ENCODE measurements at regions not wholly inside any gene's neighbourhood (a gene's known extent, or its start where the extent isn't known, plus 50 kb on each side); places are given as distances from the start of the nearest gene placed in this dataset.
A peak's percentile ranks its signal among the peaks of the same experiment; 100 is the strongest.

- no peak overlapping the region for H3K27ac ChIP-seq
- TF ChIP-seq CTCF (conservative IDR thresholded peaks at IDR 0.05) (no peak), ZFX (IDR thresholded peaks at IDR 0.05) (no peak)
Observed at GRCh38 chr2:4168834-4169233, 465.5 kb downstream of the DCDC2C start.

DNA sequence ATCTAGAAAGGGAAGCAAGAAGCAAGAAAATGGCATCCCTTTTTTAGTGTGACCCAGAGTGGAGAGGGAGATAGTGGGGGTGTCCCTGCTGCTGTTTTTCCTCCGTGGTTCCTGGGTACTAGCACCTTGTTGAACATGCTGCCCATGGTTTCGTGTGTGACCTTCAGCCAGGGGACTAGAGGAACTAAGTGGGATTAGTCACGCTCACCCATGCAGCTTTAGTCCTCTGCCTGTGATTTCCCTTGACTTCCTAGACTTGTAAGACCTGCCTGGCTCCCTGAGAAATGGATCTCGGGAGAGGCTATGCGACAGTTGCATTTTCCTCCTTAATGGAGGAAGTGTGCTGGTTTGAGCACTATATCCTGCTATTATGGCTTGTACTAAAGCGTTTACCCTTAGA is 471.4 kb downstream of the DCDC2C start:
- H3K27ac ChIP-seq = no peak overlapping the region
- TF ChIP-seq ZFX (IDR thresholded peaks at IDR 0.05) (no peak), CTCF (conservative IDR thresholded peaks at IDR 0.05) (no peak)

GRCh38 chr2:4175343-4175742 is 472.0 kb downstream of the DCDC2C start:
- peak; percentile 33 for TF ChIP-seq CTCF (conservative IDR thresholded peaks at IDR 0.05)
- no peak for TF ChIP-seq ZFX (IDR thresholded peaks at IDR 0.05)
- no peak overlapping the region for H3K27ac ChIP-seq

DNA sequence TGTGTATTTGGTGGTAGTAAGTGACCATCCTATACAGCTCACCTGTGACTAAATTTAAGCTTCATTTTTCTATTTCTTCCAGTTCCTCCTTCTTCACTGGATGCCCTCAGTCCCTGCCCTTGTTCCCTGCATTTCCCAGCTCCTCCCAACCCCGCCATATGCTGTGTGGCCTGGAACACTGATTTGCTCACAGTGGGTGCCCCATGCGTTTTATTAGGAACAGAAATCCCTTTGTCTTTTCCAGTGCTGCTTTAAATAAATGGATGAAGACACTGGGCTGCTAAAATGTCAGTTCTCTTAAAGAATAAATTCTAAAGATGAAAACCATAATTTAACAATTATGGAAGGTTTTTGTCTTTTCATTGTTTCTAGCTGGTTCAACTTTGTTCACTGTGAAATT is 477.3 kb downstream of the DCDC2C start:
- TF ChIP-seq ZFX (IDR thresholded peaks at IDR 0.05) = no peak
- TF ChIP-seq CTCF (conservative IDR thresholded peaks at IDR 0.05) = no peak

GRCh38 chr2:4181062-4181461 is 477.7 kb downstream of the DCDC2C start:
- H3K27ac ChIP-seq = no peak overlapping the region
- TF ChIP-seq CTCF (conservative IDR thresholded peaks at IDR 0.05) (no peak), ZFX (IDR thresholded peaks at IDR 0.05) (no peak)

More for the DNA sequence above, 477.3 kb downstream of the DCDC2C start:
- no peak overlapping the region for H3K27ac ChIP-seq

GRCh38 chr2:4188561-4188960 is 485.2 kb downstream of the DCDC2C start:
- no peak overlapping the region for H3K27ac ChIP-seq

GRCh38 chr2:4190548-4190947 is 487.2 kb downstream of the DCDC2C start:
- TF ChIP-seq CTCF (conservative IDR thresholded peaks at IDR 0.05) = no peak
- no peak overlapping the region for H3K27ac ChIP-seq

More at GRCh38 chr2:4188561-4188960, 485.2 kb downstream of the DCDC2C start:
- TF ChIP-seq CTCF (conservative IDR thresholded peaks at IDR 0.05) (no peak), ZFX (IDR thresholded peaks at IDR 0.05) (no peak)

All from C4-2B (cell line).